ENCODE measurements at regions not wholly inside any gene's neighbourhood (a gene's known extent, or its start where the extent isn't known, plus 50 kb on each side); places are given as distances from the start of the nearest gene placed in this dataset.

DNA sequence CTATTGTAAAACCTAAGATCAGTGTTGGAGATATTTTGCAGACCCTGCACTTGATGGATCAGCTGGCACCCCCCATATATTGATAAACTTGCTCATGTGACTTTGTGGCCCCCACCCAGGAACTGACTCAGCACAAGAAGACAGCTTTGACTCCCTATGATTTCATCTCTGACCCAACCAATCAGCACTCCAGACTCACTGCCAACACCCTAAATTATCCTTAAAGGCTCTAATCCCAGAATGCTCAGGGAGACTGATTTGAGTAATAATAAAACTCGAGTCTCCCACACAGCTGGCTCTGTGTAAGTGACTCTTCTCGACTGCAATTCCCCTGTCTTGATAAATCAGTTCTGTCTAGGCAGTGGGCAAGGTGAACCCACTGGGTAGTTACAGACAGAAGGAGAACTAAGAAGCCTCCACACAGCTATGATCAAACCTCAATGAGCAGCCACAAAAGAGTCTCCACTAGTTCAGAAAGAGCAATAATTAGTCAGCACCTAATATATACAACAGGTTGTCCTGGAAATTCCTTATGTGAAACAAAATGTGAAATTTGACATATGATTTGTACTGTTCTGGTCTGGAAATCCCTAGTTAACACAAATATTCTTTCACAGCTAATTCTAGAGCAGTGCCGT lies 52.2 kb downstream of the ACTL7B start:
- WGBS, 3 donors, result 67 to 75% (median 69%) methylated on average over 3 of the region's 3 CpGs
- Histone ChIP-seq H3K27ac (no peak overlapping the region), H3K9me3 (no peaks in the 10 kb centered on the region), H3K4me1 (no peaks in the 10 kb centered on the region), H3K4me3 (no peak overlapping the region), H3K27me3 (ENCODE audit: insufficient read depth in 3 of 3, low read length in 2 of 3) (no peaks in the 10 kb centered on the region), H3K36me3 (ENCODE audit: insufficient read depth in 1 of 2, low read depth in 1 of 2) (no peaks in the 10 kb centered on the region)
- no peak for DNase-seq
- TF ChIP-seq, protein P1, sequence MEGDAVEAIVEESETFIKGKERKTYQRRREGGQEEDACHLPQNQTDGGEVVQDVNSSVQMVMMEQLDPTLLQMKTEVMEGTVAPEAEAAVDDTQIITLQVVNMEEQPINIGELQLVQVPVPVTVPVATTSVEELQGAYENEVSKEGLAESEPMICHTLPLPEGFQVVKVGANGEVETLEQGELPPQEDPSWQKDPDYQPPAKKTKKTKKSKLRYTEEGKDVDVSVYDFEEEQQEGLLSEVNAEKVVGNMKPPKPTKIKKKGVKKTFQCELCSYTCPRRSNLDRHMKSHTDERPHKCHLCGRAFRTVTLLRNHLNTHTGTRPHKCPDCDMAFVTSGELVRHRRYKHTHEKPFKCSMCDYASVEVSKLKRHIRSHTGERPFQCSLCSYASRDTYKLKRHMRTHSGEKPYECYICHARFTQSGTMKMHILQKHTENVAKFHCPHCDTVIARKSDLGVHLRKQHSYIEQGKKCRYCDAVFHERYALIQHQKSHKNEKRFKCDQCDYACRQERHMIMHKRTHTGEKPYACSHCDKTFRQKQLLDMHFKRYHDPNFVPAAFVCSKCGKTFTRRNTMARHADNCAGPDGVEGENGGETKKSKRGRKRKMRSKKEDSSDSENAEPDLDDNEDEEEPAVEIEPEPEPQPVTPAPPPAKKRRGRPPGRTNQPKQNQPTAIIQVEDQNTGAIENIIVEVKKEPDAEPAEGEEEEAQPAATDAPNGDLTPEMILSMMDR (IDR thresholded peaks at IDR 0.05), result no peak
- intact Hi-C loops (cut with DNase I), result no loop called here
- no peak for ATAC-seq

- TF ChIP-seq, protein P1 (IDR thresholded peaks at IDR 0.05), result no peak
- DNase-seq (no peak), ATAC-seq (no peak)
- Histone ChIP-seq H3K4me1 (no peaks in the 10 kb centered on the region), H3K9me3 (no peaks in the 10 kb centered on the region), H3K4me3 (no peak overlapping the region), H3K27me3 (ENCODE audit: insufficient read depth in 3 of 3, low read length in 2 of 3) (no peaks in the 10 kb centered on the region), H3K36me3 (ENCODE audit: insufficient read depth in 1 of 2, low read depth in 1 of 2) (no peaks in the 10 kb centered on the region), H3K27ac (no peak overlapping the region)
- 89 to 97% (median 95%) methylated on average over 4 of the region's 4 CpGs for WGBS, 3 donors
- intact Hi-C loops (cut with DNase I), result no loop called here
Measured at GRCh38 chr9:108802967-108803366, 52.8 kb downstream of the ACTL7B start.

- Histone ChIP-seq H3K9me3 (no peaks in the 10 kb centered on the region), H3K27me3 (ENCODE audit: insufficient read depth in 3 of 3, low read length in 2 of 3) (no peaks in the 10 kb centered on the region), H3K4me3 (no peak overlapping the region), H3K36me3 (ENCODE audit: insufficient read depth in 1 of 2, low read depth in 1 of 2) (no peaks in the 10 kb centered on the region), H3K27ac (no peak overlapping the region), H3K4me1 (no peaks in the 10 kb centered on the region)
- TF ChIP-seq, protein P1 (IDR thresholded peaks at IDR 0.05), result no peak
- ATAC-seq, result no peak
- intact Hi-C loops (cut with DNase I), result no loop called here
- DNase-seq, result no peak
- 57 to 77% (median 64%) methylated on average over 2 of the region's 2 CpGs for WGBS, 3 donors
Measured at GRCh38 chr9:108801949-108802348, 53.8 kb downstream of the ACTL7B start.

DNA sequence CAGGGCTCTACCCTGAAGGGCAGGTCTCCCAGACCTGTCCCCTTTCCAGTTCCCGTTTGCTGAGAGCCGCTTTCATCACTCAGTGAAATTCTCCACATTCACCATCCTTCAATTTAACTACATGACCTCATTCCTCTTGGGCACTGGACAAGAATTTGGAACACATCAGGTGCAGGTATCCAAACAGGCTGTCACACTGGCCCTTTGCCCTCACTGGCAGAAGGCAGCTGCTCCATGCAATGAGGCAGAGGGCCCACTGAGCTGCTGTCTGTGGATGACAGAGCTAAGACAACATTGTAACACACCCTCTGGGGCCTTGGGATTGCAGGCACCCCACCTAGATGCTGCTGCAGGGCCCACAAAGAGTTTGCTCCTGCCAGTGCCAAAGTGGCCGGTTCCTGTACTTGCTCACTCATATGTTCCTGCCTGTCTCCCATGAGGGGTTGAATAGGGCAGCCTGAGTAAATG lies 55.1 kb downstream of the ACTL7B start:
- intact Hi-C loops (cut with DNase I), result no loop called here
- no peak overlapping the region for H3K4me3 ChIP-seq
- peak; percentile 97 to 98 (median 98) for ATAC-seq
- 21 to 44% (median 39%) methylated on average over 3 of the region's 3 CpGs for WGBS, 3 donors
- no peaks in the 10 kb centered on the region for H3K36me3 ChIP-seq (ENCODE audit: insufficient read depth in 1 of 2, low read depth in 1 of 2)
- no peaks in the 10 kb centered on the region for H3K4me1 ChIP-seq
- no peaks in the 10 kb centered on the region for H3K27me3 ChIP-seq (ENCODE audit: insufficient read depth in 3 of 3, low read length in 2 of 3)
- TF ChIP-seq, protein P1 (IDR thresholded peaks at IDR 0.05), result no peak
- DNase-seq, result peak; percentile 71 to 86
- no peaks in the 10 kb centered on the region for H3K9me3 ChIP-seq
- peak overlapping the region; percentile 69 for H3K27ac ChIP-seq

GRCh38 chr9:108793573-108793972 lies 62.2 kb downstream of the ACTL7B start:
- no peak overlapping the region for H3K4me3 ChIP-seq
- H3K4me1 ChIP-seq, result no peaks in the 10 kb centered on the region
- no peak overlapping the region for H3K27ac ChIP-seq
- intact Hi-C loops (cut with DNase I), result no loop called here
- H3K27me3 ChIP-seq (ENCODE audit: insufficient read depth in 3 of 3, low read length in 2 of 3), result no peaks in the 10 kb centered on the region
- H3K9me3 ChIP-seq, result no peaks in the 10 kb centered on the region
- 74 to 86% (median 77%) methylated on average over 4 of the region's 4 CpGs for WGBS, 3 donors
- no peak for DNase-seq
- ATAC-seq, result no peak
- H3K36me3 ChIP-seq (ENCODE audit: insufficient read depth in 1 of 2, low read depth in 1 of 2), result no peaks in the 10 kb centered on the region
- TF ChIP-seq, protein P1 (IDR thresholded peaks at IDR 0.05), result no peak
